H9 (cell line): ENCODE measurements at regions not wholly inside any gene's neighbourhood (a gene's known extent, or its start where the extent isn't known, plus 50 kb on each side); places are given as distances from the start of the nearest gene placed in this dataset.

ENCODE experiments used
- DNase-seq: peaks from one replicate; pipeline ENCODE4 v3.0.0-alpha.2; 2017
- H2AFZ ChIP-seq: one replicate; pipeline ENCODE4 v1.6.1; 2013; ENCODE audit warnings: mild to moderate bottlenecking, low read length, control low read depth, moderate library complexity
- H2AK5ac ChIP-seq: 2 replicates; pipeline ENCODE4 v1.6.1; 2013; ENCODE audit warnings: low read length, control low read depth, mixed read lengths; ENCODE audit not compliant: insufficient read length
- H2BK120ac ChIP-seq: one replicate; pipeline ENCODE4 v1.6.1; 2013; ENCODE audit warnings: low read depth, mild to moderate bottlenecking, low read length, control low read depth, inconsistent platforms; ENCODE audit not compliant: poor library complexity, severe bottlenecking
- H2BK12ac ChIP-seq: 2 replicates; pipeline ENCODE4 v1.6.1; 2013; ENCODE audit warnings: low read length, control low read depth, mixed read lengths, low read depth; ENCODE audit not compliant: insufficient read length
- H2BK15ac ChIP-seq: 2 replicates; pipeline ENCODE4 v1.6.1; 2013; ENCODE audit warnings: low read depth, low read length, control low read depth
- H2BK20ac ChIP-seq: one replicate; pipeline ENCODE4 v1.6.1; 2013; ENCODE audit warnings: low read depth, mild to moderate bottlenecking, low read length, control low read depth, inconsistent platforms; ENCODE audit not compliant: poor library complexity, severe bottlenecking
- H2BK5ac ChIP-seq: 2 replicates; pipeline ENCODE4 v1.6.1; 2013; ENCODE audit warnings: low read length, control low read depth, mixed read lengths; ENCODE audit not compliant: insufficient read length
- H3K14ac ChIP-seq: 2 replicates; pipeline ENCODE4 v1.6.1; 2013; ENCODE audit warnings: low read length, control low read depth; ENCODE audit not compliant: insufficient read depth
- H3K18ac ChIP-seq: 2 replicates; pipeline ENCODE4 v1.6.1; 2013; ENCODE audit warnings: low read depth, mild to moderate bottlenecking, mixed read lengths, low read length, control low read depth; ENCODE audit not compliant: insufficient read length
- H3K23ac ChIP-seq: 2 replicates; pipeline ENCODE4 v1.6.1; 2013; ENCODE audit warnings: low read length, control low read depth, mixed read lengths, low read depth; ENCODE audit not compliant: insufficient read length
- H3K23me2 ChIP-seq: 2 replicates; pipeline ENCODE4 v1.6.1; 2013; ENCODE audit warnings: low read depth, mild to moderate bottlenecking, mixed read lengths, low read length, control low read depth; ENCODE audit not compliant: insufficient read length, poor library complexity, severe bottlenecking
- H3K27ac ChIP-seq: 2 replicates; pipeline ENCODE4 v1.5.1; 2013; ENCODE audit warnings: low read length, control low read depth, mixed read lengths, low read depth; ENCODE audit not compliant: insufficient read length
- H3K27me3 ChIP-seq: 2 replicates; pipeline ENCODE4 v1.6.1; 2013; ENCODE audit warnings: low read length, control low read depth, inconsistent platforms; ENCODE audit not compliant: insufficient read depth
- H3K4ac ChIP-seq: 2 replicates; pipeline ENCODE4 v1.6.1; 2013; ENCODE audit warnings: low read depth, mild to moderate bottlenecking, control low read depth, inconsistent platforms, low read length, moderate library complexity
- H3K4me1 ChIP-seq: 2 replicates; pipeline ENCODE4 v1.6.1; 2013; ENCODE audit warnings: low read length, control low read depth, inconsistent platforms; ENCODE audit not compliant: insufficient read depth
- H3K4me2 ChIP-seq: 2 replicates; pipeline ENCODE4 v1.6.1; 2013; ENCODE audit warnings: low read length, control low read depth, mixed read lengths; ENCODE audit not compliant: insufficient read length, insufficient read depth
- H3K56ac ChIP-seq: 2 replicates; pipeline ENCODE4 v1.6.1; 2013; ENCODE audit warnings: low read depth, mild to moderate bottlenecking, mixed read lengths, low read length, control low read depth; ENCODE audit not compliant: insufficient read length
- H3K79me1 ChIP-seq: 2 replicates; pipeline ENCODE4 v1.6.1; 2013; ENCODE audit warnings: low read depth, mild to moderate bottlenecking, moderate library complexity, low read length, control low read depth, inconsistent platforms; ENCODE audit not compliant: insufficient read depth, poor library complexity, severe bottlenecking
- H3K79me2 ChIP-seq: 2 replicates; pipeline ENCODE4 v1.6.1; 2013; ENCODE audit warnings: low read length, control low read depth, inconsistent platforms; ENCODE audit not compliant: insufficient read depth
- H3K9ac ChIP-seq: 2 replicates; pipeline ENCODE4 v1.6.1; 2013; ENCODE audit warnings: low read length, control low read depth, mixed read lengths; ENCODE audit not compliant: insufficient read length; ENCODE audit errors: extremely low read depth
- H3K9me3 ChIP-seq: one replicate; pipeline ENCODE4 v1.6.1; 2013; ENCODE audit warnings: low read depth, low read length, inconsistent platforms; ENCODE audit not compliant: control insufficient read depth
- H3T11ph ChIP-seq: one replicate; pipeline ENCODE4 v1.6.1; 2013; ENCODE audit warnings: mild to moderate bottlenecking, low read length, control low read depth, inconsistent platforms
- H4K20me1 ChIP-seq: one replicate; pipeline ENCODE4 v1.6.1; 2013; ENCODE audit not compliant: control insufficient read depth, insufficient read length, insufficient read depth
- H4K5ac ChIP-seq: 2 replicates; pipeline ENCODE4 v1.6.1; 2013; ENCODE audit warnings: low read depth, mild to moderate bottlenecking, mixed read lengths, low read length, control low read depth; ENCODE audit not compliant: insufficient read length
- H4K8ac ChIP-seq: replicated peaks from 2 replicates; pipeline ENCODE4 v1.6.1; 2013; ENCODE audit warnings: low read length, control low read depth, mixed read lengths, low read depth; ENCODE audit not compliant: insufficient read length
- H4K91ac ChIP-seq: 2 replicates; pipeline ENCODE4 v1.6.1; 2013; ENCODE audit warnings: low read depth, mild to moderate bottlenecking, moderate library complexity, mixed read lengths, low read length, control low read depth; ENCODE audit not compliant: insufficient read length
- H3K27ac Mint-ChIP-seq, 3 experiments: 2 replicates in 2 of 3; 3 replicates in 1 of 3; pipeline ENCODE4 v1.8.0; 2020 to 2021; ENCODE audit warnings: mixed read lengths in 3 of 3, mild to moderate bottlenecking in 1 of 3, moderate library complexity in 1 of 3
- H3K27me3 Mint-ChIP-seq: 2 replicates; pipeline ENCODE4 v1.8.0; 2021; ENCODE audit warnings: low read depth, mild to moderate bottlenecking, moderate library complexity, mixed read lengths
- H3K36me3 Mint-ChIP-seq, 3 experiments: 2 replicates in 2 of 3; 3 replicates in 1 of 3; pipeline ENCODE4 v1.8.0; 2020 to 2021; ENCODE audit warnings: low read depth in 3 of 3, mixed read lengths in 3 of 3; ENCODE audit not compliant: insufficient read depth in 1 of 3
- H3K4me1 Mint-ChIP-seq, 2 experiments: 2 replicates each; pipeline ENCODE4 v1.8.0; 2020; ENCODE audit warnings: mixed read lengths in 2 of 2
- H3K4me3 Mint-ChIP-seq, 2 experiments: 2 replicates in 1 of 2; 3 replicates in 1 of 2; pipeline ENCODE4 v1.8.0; 2020 to 2021; ENCODE audit warnings: mild to moderate bottlenecking in 2 of 2, mixed read lengths in 2 of 2, moderate library complexity in 1 of 2
- H3K9me3 Mint-ChIP-seq, 2 experiments: 2 replicates in 1 of 2; 3 replicates in 1 of 2; pipeline ENCODE4 v1.8.0; 2020; ENCODE audit warnings: mild to moderate bottlenecking in 2 of 2, mixed read lengths in 2 of 2, moderate library complexity in 1 of 2
- WGBS: extraction: QIAGEN DNeasy Blood & Tissue Kit; methylation state at CpG from one replicate; pipeline ENCODE4 v1.1.7; 2013; ENCODE audit warnings: missing lambda C conversion rate, low lambda C conversion rate, mixed read lengths; ENCODE audit not compliant: insufficient read length; ENCODE audit errors: extremely low coverage; 5-methylcytosine and 5-hydroxymethylcytosine counted together
- TF ChIP-seq, protein P1 (sequence below): fragments of 200-600 bp; sonication (generic); conservative IDR thresholded peaks from 3 replicates; pipeline ENCODE4 v1.8.0; 2021; ENCODE audit warnings: antibody characterized with exemption, mild to moderate bottlenecking

DNA sequence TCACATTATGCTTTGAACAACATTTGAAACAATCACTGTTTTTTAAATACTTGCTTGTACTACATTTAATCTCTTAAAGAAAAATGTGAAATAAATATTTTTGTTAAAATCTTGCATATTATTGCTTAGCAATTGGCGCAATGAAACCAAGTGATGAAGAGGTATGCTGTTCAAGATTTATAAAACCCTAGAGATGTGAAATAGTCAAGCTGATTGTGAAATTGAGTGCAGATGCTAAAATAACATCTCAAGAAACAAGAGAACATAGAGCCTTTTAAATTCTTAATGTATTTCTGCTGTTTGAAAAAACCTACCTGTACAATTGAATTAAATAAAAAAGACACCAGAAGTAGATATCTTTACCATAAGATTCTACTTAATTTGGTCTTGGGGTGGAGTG lies 179.2 kb upstream of the MCHR2 start:
- H3K36me3 Mint-ChIP-seq = no peaks in the 10 kb centered on the region
- H2BK15ac ChIP-seq = no peak overlapping the region
- H2AFZ ChIP-seq = no peak overlapping the region
- no peak overlapping the region for H3K9ac ChIP-seq
- no peaks in the 10 kb centered on the region for H4K20me1 ChIP-seq
- H3T11ph ChIP-seq = no peak overlapping the region
- H3K27ac Mint-ChIP-seq = no peak overlapping the region; a peak in 1 of 7 replicates
- TF ChIP-seq, protein P1, sequence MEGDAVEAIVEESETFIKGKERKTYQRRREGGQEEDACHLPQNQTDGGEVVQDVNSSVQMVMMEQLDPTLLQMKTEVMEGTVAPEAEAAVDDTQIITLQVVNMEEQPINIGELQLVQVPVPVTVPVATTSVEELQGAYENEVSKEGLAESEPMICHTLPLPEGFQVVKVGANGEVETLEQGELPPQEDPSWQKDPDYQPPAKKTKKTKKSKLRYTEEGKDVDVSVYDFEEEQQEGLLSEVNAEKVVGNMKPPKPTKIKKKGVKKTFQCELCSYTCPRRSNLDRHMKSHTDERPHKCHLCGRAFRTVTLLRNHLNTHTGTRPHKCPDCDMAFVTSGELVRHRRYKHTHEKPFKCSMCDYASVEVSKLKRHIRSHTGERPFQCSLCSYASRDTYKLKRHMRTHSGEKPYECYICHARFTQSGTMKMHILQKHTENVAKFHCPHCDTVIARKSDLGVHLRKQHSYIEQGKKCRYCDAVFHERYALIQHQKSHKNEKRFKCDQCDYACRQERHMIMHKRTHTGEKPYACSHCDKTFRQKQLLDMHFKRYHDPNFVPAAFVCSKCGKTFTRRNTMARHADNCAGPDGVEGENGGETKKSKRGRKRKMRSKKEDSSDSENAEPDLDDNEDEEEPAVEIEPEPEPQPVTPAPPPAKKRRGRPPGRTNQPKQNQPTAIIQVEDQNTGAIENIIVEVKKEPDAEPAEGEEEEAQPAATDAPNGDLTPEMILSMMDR = no peak
- H3K27me3 Mint-ChIP-seq = peaks cover 4% of the 10 kb centered on the region; the same call in 1 of the 2 replicates
- H3K9me3 ChIP-seq = no peaks in the 10 kb centered on the region
- no peak overlapping the region for H3K23ac ChIP-seq
- H3K4me2 ChIP-seq = no peak overlapping the region
- no peaks in the 10 kb centered on the region for H3K79me2 ChIP-seq
- no CpG with 5 or more reads among the region's 1 CpG for WGBS
- no peak overlapping the region for H3K14ac ChIP-seq
- no peak overlapping the region for H2BK120ac ChIP-seq
- H3K4me3 Mint-ChIP-seq = no peak overlapping the region
- H2AK5ac ChIP-seq = no peak overlapping the region
- H3K18ac ChIP-seq = no peak overlapping the region
- peaks cover 34 to 35% of the 10 kb centered on the region in 2 experiments for H3K4me1 Mint-ChIP-seq
- H3K56ac ChIP-seq = no peak overlapping the region
- H3K23me2 ChIP-seq = no peaks in the 10 kb centered on the region
- no peak overlapping the region for H2BK20ac ChIP-seq
- no peak overlapping the region for H3K4ac ChIP-seq
- no peak overlapping the region for H2BK12ac ChIP-seq
- H3K79me1 ChIP-seq = no peaks in the 10 kb centered on the region
- no peaks in the 10 kb centered on the region; the same call in 1 of the 2 replicates for H3K27me3 ChIP-seq
- no peak overlapping the region for H4K5ac ChIP-seq
- no peak for DNase-seq
- H4K91ac ChIP-seq = no peak overlapping the region
- no peaks in the 10 kb centered on the region for H3K9me3 Mint-ChIP-seq
- H4K8ac ChIP-seq = no peak overlapping the region
- no peak overlapping the region for H2BK5ac ChIP-seq
- no peak overlapping the region for H3K27ac ChIP-seq
- H3K4me1 ChIP-seq = peaks cover 7% of the 10 kb centered on the region; the same call in 1 of the 2 replicates
